HEK293 (cell line): ENCODE measurements at regions not wholly inside any gene's neighbourhood (a gene's known extent, or its start where the extent isn't known, plus 50 kb on each side); places are given as distances from the start of the nearest gene placed in this dataset.

Source experiments
- CTCF ChIA-PET: fragments of 350-600 bp; formaldehyde crosslinking; extraction: SDS; loops from one replicate; lab custom pipeline; 2021; ENCODE audit warnings: antibody characterized with exemption; lab: Yijun Ruan, JAX
- POLR2A ChIA-PET: fragments of 300-600 bp; formaldehyde crosslinking; extraction: SDS; loops from one replicate; lab custom pipeline; 2020; ENCODE audit warnings: antibody characterized with exemption, inconsistent platforms; lab: Yijun Ruan, JAX
- H3K27ac ChIP-seq: fragments of 200-500 bp; sonication (Bioruptor generic); 2 replicates; pipeline ENCODE4 v1.5.1; 2014; ENCODE audit warnings: low read depth, low read length, control low read depth, inconsistent platforms; ENCODE audit errors: extremely low read depth
- H3K36me3 ChIP-seq, 2 experiments: fragments of 200-500 bp in 1 of 2; sonication (Bioruptor generic) in 1 of 2; 1 replicate in 1 of 2; 2 replicates in 1 of 2; pipeline ENCODE4 v1.5.1; 2014 to 2017; ENCODE audit warnings: inconsistent platforms in 2 of 2, low read length in 2 of 2; ENCODE audit not compliant: control insufficient read depth in 2 of 2, insufficient read depth in 1 of 2
- H3K4me1 ChIP-seq: fragments of 200-500 bp; sonication (Bioruptor generic); 2 replicates; pipeline ENCODE4 v1.5.1; 2014; ENCODE audit warnings: mild to moderate bottlenecking, low read length, inconsistent platforms; ENCODE audit not compliant: control insufficient read depth, insufficient read depth
- H3K4me3 ChIP-seq: 2 replicates; pipeline ENCODE4 v1.5.1; 2011; ENCODE audit warnings: low read depth, mild to moderate bottlenecking, control low read depth, low read length, moderate library complexity
- H3K9me3 ChIP-seq: fragments of 200-500 bp; sonication (Bioruptor generic); 2 replicates; pipeline ENCODE4 v1.5.1; 2014; ENCODE audit warnings: low read depth, low read length, inconsistent platforms; ENCODE audit not compliant: control insufficient read depth, insufficient read depth
- KLF1 ChIP-seq: fragments of 450-650 bp; formaldehyde crosslinking; IDR thresholded peaks from 2 replicates; pipeline ENCODE4 v1.5.1; 2016; ENCODE audit warnings: missing biosample characterization, missing genetic modification characterization
- SCRT1 ChIP-seq: fragments of 450-650 bp; formaldehyde crosslinking; IDR thresholded peaks from 2 replicates; pipeline ENCODE4 v1.5.1; 2016; ENCODE audit warnings: missing biosample characterization, missing genetic modification characterization, borderline replicate concordance
- SCRT2 ChIP-seq: fragments of 450-650 bp; formaldehyde crosslinking; IDR thresholded peaks from 2 replicates; pipeline ENCODE4 v1.5.1; 2016; ENCODE audit warnings: missing biosample characterization, missing genetic modification characterization
- ZBTB1 ChIP-seq: fragments of 450-650 bp; formaldehyde crosslinking; IDR thresholded peaks from 2 replicates; pipeline ENCODE4 v1.5.1; 2016; ENCODE audit warnings: missing biosample characterization, missing genetic modification characterization
- ZBTB48 ChIP-seq: fragments of 450-650 bp; formaldehyde crosslinking; IDR thresholded peaks from 2 replicates; pipeline ENCODE4 v1.5.1; 2016; ENCODE audit warnings: missing biosample characterization, missing genetic modification characterization
- ZBTB7A ChIP-seq: fragments of 450-650 bp; formaldehyde crosslinking; IDR thresholded peaks from 2 replicates; pipeline ENCODE4 v1.5.1; 2016; ENCODE audit warnings: low read depth, missing biosample characterization, missing genetic modification characterization
- ZNF112 ChIP-seq: fragments of 450-650 bp; formaldehyde crosslinking; IDR thresholded peaks from 2 replicates; pipeline ENCODE4 v1.5.0; 2017; ENCODE audit warnings: missing biosample characterization, missing genetic modification characterization
- ZNF16 ChIP-seq: fragments of 450-650 bp; formaldehyde crosslinking; IDR thresholded peaks from 2 replicates; pipeline ENCODE4 v1.5.1; 2016; ENCODE audit warnings: low read depth, missing biosample characterization, missing genetic modification characterization
- ZNF214 ChIP-seq: fragments of 450-650 bp; formaldehyde crosslinking; IDR thresholded peaks from 2 replicates; pipeline ENCODE4 v1.5.1; 2017; ENCODE audit warnings: missing biosample characterization, mild to moderate bottlenecking, missing genetic modification characterization, borderline replicate concordance
- ZNF23 ChIP-seq: fragments of 450-650 bp; formaldehyde crosslinking; IDR thresholded peaks from 2 replicates; pipeline ENCODE4 v1.5.1; 2016; ENCODE audit warnings: missing biosample characterization, missing genetic modification characterization, borderline replicate concordance
- ZNF274 ChIP-seq, 2 experiments: fragments of 200-500 bp in 1 of 2; fragments of 450-650 bp in 1 of 2; sonication (Bioruptor generic) in 1 of 2; formaldehyde crosslinking in 1 of 2; IDR thresholded peaks; 2 replicates each; pipeline versions ENCODE4 v1.5.1 to v1.6.1; 2014 to 2016; ENCODE audit warnings: borderline replicate concordance in 1 of 2, inconsistent platforms in 1 of 2, low read length in 1 of 2, missing biosample characterization in 1 of 2, missing genetic modification characterization in 1 of 2
- ZNF416 ChIP-seq: fragments of 450-650 bp; formaldehyde crosslinking; IDR thresholded peaks from 2 replicates; pipeline ENCODE4 v1.5.1; 2016; ENCODE audit warnings: missing biosample characterization, missing genetic modification characterization
- ZNF433 ChIP-seq: fragments of 450-650 bp; formaldehyde crosslinking; IDR thresholded peaks from 2 replicates; pipeline ENCODE4 v1.5.1; 2016; ENCODE audit warnings: missing biosample characterization, missing genetic modification characterization, low read depth
- ZNF501 ChIP-seq: fragments of 450-650 bp; formaldehyde crosslinking; IDR thresholded peaks from 2 replicates; pipeline ENCODE4 v1.5.1; 2016; ENCODE audit warnings: missing biosample characterization, missing genetic modification characterization
- ZNF555 ChIP-seq: fragments of 450-650 bp; formaldehyde crosslinking; conservative IDR thresholded peaks from 2 replicates; pipeline ENCODE4 v1.5.1; 2017; ENCODE audit warnings: missing biosample characterization, mild to moderate bottlenecking, missing genetic modification characterization, inconsistent platforms
- ZNF558 ChIP-seq: fragments of 450-650 bp; formaldehyde crosslinking; IDR thresholded peaks from 2 replicates; pipeline ENCODE4 v1.5.1; 2016; ENCODE audit warnings: missing biosample characterization, missing genetic modification characterization
- ZNF560 ChIP-seq: fragments of 450-650 bp; formaldehyde crosslinking; IDR thresholded peaks from 2 replicates; pipeline ENCODE4 v1.5.1; 2017; ENCODE audit warnings: missing biosample characterization, missing genetic modification characterization, borderline replicate concordance
- ZNF561 ChIP-seq: fragments of 450-650 bp; IDR thresholded peaks from 2 replicates; pipeline ENCODE4 v1.5.1; 2018; ENCODE audit warnings: missing biosample characterization, missing genetic modification characterization, borderline replicate concordance
- ZNF610 ChIP-seq: fragments of 450-650 bp; formaldehyde crosslinking; IDR thresholded peaks from 2 replicates; pipeline ENCODE4 v1.5.1; 2016; ENCODE audit warnings: missing biosample characterization, missing genetic modification characterization, borderline replicate concordance
- ZNF623 ChIP-seq: fragments of 450-650 bp; formaldehyde crosslinking; IDR thresholded peaks from 2 replicates; pipeline ENCODE4 v1.5.1; 2016; ENCODE audit warnings: missing biosample characterization, missing genetic modification characterization
- ZNF654 ChIP-seq: fragments of 450-650 bp; formaldehyde crosslinking; IDR thresholded peaks from 2 replicates; pipeline ENCODE4 v1.5.1; 2016; ENCODE audit warnings: low read depth, missing biosample characterization, missing genetic modification characterization
- ZNF785 ChIP-seq: fragments of 450-650 bp; formaldehyde crosslinking; IDR thresholded peaks from 2 replicates; pipeline ENCODE4 v1.5.1; 2016; ENCODE audit warnings: missing biosample characterization, missing genetic modification characterization
- ZNF843 ChIP-seq: fragments of 450-650 bp; formaldehyde crosslinking; IDR thresholded peaks from 2 replicates; pipeline ENCODE4 v1.5.1; 2016; ENCODE audit warnings: missing biosample characterization, missing genetic modification characterization
- ZSCAN23 ChIP-seq: fragments of 450-650 bp; formaldehyde crosslinking; IDR thresholded peaks from 2 replicates; pipeline ENCODE4 v1.5.1; 2016; ENCODE audit warnings: missing biosample characterization, missing genetic modification characterization
- TF ChIP-seq, protein P1 (sequence below): fragments of 450-650 bp; formaldehyde crosslinking; IDR thresholded peaks from 2 replicates; pipeline ENCODE4 v1.5.1; 2017; ENCODE audit warnings: missing biosample characterization, missing genetic modification characterization
- TF ChIP-seq, protein P2 (sequence below): fragments of 450-650 bp; formaldehyde crosslinking; IDR thresholded peaks from 2 replicates; pipeline ENCODE4 v1.5.1; 2016; ENCODE audit warnings: missing biosample characterization, missing genetic modification characterization, low read depth
- TF ChIP-seq, protein P3 (sequence below): fragments of 450-650 bp; formaldehyde crosslinking; IDR thresholded peaks from 2 replicates; pipeline ENCODE4 v1.5.1; 2016; ENCODE audit warnings: missing biosample characterization, missing genetic modification characterization, borderline replicate concordance

DNA sequence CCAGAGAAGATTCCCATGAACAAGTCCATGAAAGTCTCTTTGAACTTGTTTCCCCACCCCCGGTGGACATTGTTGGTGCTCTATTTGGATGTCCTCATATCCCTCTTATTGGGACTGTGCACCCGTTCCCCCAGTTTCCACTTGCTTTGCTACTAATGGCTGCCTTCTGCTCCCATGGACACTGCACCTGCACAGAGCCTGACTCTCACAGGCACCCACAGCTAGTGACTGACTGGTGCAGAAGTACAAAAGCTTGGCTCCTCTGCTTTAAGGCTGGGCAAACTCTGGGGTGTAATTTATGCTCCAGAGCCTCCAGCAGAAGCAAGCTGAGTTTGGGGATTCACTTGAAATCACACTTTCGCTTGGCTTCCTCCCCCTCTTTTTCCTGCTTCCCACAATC lies 239.9 kb upstream of the BTBD3 start (continued):
- TF ChIP-seq ZNF561 (tag by site-specific recombination) (no peak), ZNF23 (tag by site-specific recombination) (no peak), ZBTB1 (tag by site-specific recombination) (no peak), ZNF560 (no peak), ZBTB48 (tag by site-specific recombination) (no peak), ZNF623 (no peak), ZNF558 (tag by site-specific recombination) (no peak), ZSCAN23 (tag by site-specific recombination) (no peak), ZNF501 (tag by site-specific recombination) (no peak)

DNA sequence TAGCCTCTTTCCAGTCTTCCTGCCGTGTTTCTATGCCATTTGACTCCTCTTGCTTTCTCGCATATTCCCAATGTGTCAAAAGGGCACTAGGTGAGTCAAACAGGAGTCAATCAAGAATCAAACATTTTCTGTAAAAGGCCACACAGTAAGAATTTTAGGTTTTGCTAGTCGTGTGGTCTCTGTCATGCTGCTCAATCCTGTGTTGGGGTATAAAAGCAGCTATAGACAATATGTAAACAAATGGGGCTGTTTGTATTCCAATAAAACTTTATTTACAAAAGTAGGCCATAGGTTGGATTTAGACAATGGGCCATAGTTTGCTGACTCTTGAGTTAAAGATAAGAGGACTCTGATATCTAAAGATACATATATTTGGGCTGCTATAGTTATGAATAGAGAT lies 235.4 kb upstream of the BTBD3 start:
- CTCF ChIA-PET: interaction anchor here (0.8 kb wide), 1 partner anchor 117 kb away, joined by 5 read pairs; no protein-coding TSS in a partner anchor

DNA sequence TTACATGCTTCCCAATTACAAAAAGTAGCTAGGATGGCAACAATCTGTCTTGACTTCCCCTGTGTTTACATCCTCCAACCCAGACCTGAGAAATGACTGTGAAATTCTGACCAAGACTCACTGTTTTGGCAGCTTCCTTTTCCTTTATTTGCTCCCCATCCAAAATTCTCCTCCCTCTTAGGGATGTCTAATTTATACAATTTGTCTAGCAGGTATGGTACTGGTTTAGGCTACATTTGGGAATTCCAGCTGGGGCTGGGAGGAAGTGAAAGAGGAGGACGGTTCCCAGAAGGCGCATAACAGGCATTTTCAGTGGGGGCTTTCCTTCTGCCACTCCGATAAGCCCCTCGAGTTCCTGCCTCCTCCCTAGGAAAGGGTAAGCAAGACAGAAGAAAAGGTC lies 231.5 kb upstream of the BTBD3 start:
- ChIA-PET POLR2A (no interaction called here), CTCF (no interaction called here)
- H3K27ac ChIP-seq: no peak overlapping the region
- TF ChIP-seq ZNF555: no peak
- TF ChIP-seq ZBTB7A (tag by site-specific recombination): no peak
- TF ChIP-seq ZNF785 (tag by site-specific recombination): no peak
- no peak for TF ChIP-seq SCRT2 (tag by site-specific recombination)
- TF ChIP-seq ZNF654: no peak
- TF ChIP-seq, all 188 proteins: peak for 0
- no peaks in the 10 kb centered on the region for H3K36me3 ChIP-seq
- H3K4me3 ChIP-seq: no peak overlapping the region
- H3K9me3 ChIP-seq: no peaks in the 10 kb centered on the region
- H3K4me1 ChIP-seq: 0 out of 2 replicates have a peak, but pooled peaks cover 2% of the 10 kb centered on the region

More for the DNA sequence above, 235.4 kb upstream of the BTBD3 start:
- Histone ChIP-seq H3K27ac (no peak overlapping the region), H3K4me3 (no peak overlapping the region), H3K9me3 (no peaks in the 10 kb centered on the region), H3K36me3 (no peaks in the 10 kb centered on the region), H3K4me1 (0 out of 2 replicates have a peak, but pooled peaks cover 2% of the 10 kb centered on the region)
- no peak for TF ChIP-seq ZNF433 (tag by site-specific recombination)
- TF ChIP-seq ZNF416: no peak
- no peak for TF ChIP-seq ZNF610 (tag by site-specific recombination)
- no peak for TF ChIP-seq ZNF274 (IDR thresholded peaks at IDR 0.05; ENCODE audit: low read length)
- no peak for TF ChIP-seq ZNF274 (tag by site-specific recombination; IDR thresholded peaks at IDR 0.05; ENCODE audit: borderline replicate concordance)
- TF ChIP-seq ZNF843 (tag by site-specific recombination): no peak
- POLR2A ChIA-PET: no interaction called here

DNA sequence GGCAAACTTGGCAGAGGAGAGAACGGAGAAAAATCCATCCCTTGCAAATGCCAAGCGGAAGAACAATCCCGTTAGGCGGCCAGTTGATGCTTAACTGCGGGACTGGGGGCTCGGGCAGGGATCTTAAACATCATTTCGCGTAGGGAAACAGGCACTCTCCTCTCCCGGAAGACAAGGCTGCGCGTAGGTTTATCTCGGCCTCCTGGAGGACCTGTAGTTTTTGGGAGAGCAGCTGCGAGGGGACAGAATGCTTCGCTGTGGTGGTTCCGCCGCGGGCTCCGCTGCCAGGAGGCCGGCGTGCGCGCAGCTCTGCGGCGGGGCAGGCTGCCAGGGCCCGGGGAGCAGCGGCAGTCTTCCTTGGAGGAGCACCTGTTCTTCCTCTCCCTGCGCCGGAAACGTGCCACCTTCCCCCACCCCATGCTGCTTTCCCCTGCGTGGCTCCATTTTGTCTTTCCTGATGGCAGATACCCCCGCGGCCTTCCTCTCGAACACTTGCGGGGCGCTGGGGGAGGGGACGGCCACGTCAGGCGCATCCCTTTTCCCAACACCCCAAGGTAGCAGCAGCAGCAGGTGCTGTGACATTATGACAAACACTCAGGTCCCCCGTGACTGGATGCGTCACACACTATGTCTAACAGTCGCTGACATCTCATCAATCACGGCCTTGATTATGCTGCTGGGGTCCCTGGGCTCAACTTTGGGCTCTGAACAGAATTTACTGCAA lies 230.7 kb upstream of the BTBD3 start:
- H3K4me3 ChIP-seq: no peak overlapping the region
- CTCF ChIA-PET: interaction anchor here (0.6 kb wide), 1 partner anchor 10 kb away, joined by 4 read pairs; no protein-coding TSS in a partner anchor
- no peak for TF ChIP-seq SCRT1 (tag by site-specific recombination)
- no peak for TF ChIP-seq ZNF16 (tag by site-specific recombination)
- no peak for TF ChIP-seq ZNF843 (tag by site-specific recombination)
- TF ChIP-seq, protein P1, sequence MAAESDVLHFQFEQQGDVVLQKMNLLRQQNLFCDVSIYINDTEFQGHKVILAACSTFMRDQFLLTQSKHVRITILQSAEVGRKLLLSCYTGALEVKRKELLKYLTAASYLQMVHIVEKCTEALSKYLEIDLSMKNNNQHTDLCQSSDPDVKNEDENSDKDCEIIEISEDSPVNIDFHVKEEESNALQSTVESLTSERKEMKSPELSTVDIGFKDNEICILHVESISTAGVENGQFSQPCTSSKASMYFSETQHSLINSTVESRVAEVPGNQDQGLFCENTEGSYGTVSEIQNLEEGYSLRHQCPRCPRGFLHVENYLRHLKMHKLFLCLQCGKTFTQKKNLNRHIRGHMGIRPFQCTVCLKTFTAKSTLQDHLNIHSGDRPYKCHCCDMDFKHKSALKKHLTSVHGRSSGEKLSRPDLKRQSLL (tag by site-specific recombination): no peak
- TF ChIP-seq, protein P2, sequence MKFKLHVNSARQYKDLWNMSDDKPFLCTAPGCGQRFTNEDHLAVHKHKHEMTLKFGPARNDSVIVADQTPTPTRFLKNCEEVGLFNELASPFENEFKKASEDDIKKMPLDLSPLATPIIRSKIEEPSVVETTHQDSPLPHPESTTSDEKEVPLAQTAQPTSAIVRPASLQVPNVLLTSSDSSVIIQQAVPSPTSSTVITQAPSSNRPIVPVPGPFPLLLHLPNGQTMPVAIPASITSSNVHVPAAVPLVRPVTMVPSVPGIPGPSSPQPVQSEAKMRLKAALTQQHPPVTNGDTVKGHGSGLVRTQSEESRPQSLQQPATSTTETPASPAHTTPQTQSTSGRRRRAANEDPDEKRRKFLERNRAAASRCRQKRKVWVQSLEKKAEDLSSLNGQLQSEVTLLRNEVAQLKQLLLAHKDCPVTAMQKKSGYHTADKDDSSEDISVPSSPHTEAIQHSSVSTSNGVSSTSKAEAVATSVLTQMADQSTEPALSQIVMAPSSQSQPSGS (tag by site-specific recombination): no peak
- no peak for TF ChIP-seq ZNF112 (tag by site-specific recombination)
- no peak for TF ChIP-seq ZNF433 (tag by site-specific recombination)
- no peak for TF ChIP-seq KLF1 (tag by site-specific recombination)
- TF ChIP-seq, protein P3, sequence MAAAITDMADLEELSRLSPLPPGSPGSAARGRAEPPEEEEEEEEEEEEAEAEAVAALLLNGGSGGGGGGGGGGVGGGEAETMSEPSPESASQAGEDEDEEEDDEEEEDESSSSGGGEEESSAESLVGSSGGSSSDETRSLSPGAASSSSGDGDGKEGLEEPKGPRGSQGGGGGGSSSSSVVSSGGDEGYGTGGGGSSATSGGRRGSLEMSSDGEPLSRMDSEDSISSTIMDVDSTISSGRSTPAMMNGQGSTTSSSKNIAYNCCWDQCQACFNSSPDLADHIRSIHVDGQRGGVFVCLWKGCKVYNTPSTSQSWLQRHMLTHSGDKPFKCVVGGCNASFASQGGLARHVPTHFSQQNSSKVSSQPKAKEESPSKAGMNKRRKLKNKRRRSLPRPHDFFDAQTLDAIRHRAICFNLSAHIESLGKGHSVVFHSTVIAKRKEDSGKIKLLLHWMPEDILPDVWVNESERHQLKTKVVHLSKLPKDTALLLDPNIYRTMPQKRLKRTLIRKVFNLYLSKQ (tag by site-specific recombination): no peak
- TF ChIP-seq ZNF214: no peak

More for the DNA sequence above, 230.7 kb upstream of the BTBD3 start:
- Histone ChIP-seq H3K4me1 (0 out of 2 replicates have a peak, but pooled peaks cover 2% of the 10 kb centered on the region), H3K27ac (no peak overlapping the region), H3K36me3 (no peaks in the 10 kb centered on the region), H3K9me3 (no peaks in the 10 kb centered on the region)
- POLR2A ChIA-PET: no interaction called here
